Colonic mucosa (tissue), 4 donors: ENCODE measurements at regions not wholly inside any gene's neighbourhood (a gene's known extent, or its start where the extent isn't known, plus 50 kb on each side); places are given as distances from the start of the nearest gene placed in this dataset.

Experiments used
- DNase-seq: peaks from one replicate; pipeline ENCODE4 v3.0.0-alpha.2; 2020
- H3K27ac ChIP-seq: fragments of 200-600 bp; one replicate; pipeline ENCODE4 v1.8.0; 2021
- H3K27me3 ChIP-seq: fragments of 200-600 bp; one replicate; pipeline ENCODE4 v1.8.0; 2021
- H3K36me3 ChIP-seq: fragments of 200-600 bp; one replicate; pipeline ENCODE4 v1.8.0; 2021
- H3K4me1 ChIP-seq: fragments of 200-600 bp; one replicate; pipeline ENCODE4 v1.8.0; 2021; ENCODE audit warnings: mild to moderate bottlenecking
- H3K4me3 ChIP-seq: fragments of 200-600 bp; one replicate; pipeline ENCODE4 v1.8.0; 2021
- H3K9ac ChIP-seq, 2 donors: one replicate each; pipeline ENCODE4 v1.7.0; 2013; ENCODE audit warnings: control low read depth in 2 of 2, low read depth in 2 of 2, low read length in 2 of 2
- H3K9me3 ChIP-seq: fragments of 200-600 bp; one replicate; pipeline ENCODE4 v1.8.0; 2021
- CTCF ChIP-seq: fragments of 200-600 bp; IDR thresholded peaks from one replicate; pipeline ENCODE4 v1.8.0; 2022; ENCODE audit warnings: antibody characterized with exemption, mild to moderate bottlenecking
- intact Hi-C: fragments of 100-400 bp; cut with DNase I; formaldehyde crosslinking; loops from one replicate; pipeline ENCODE4 v1.14.1; 2022
- donor health status: healthy.
- donor health status: DM: no; HTN: no; CAD: no.
- donor health status: DM: no; HTN: no; CAD: no.

- no peaks in the 10 kb centered on the region for H3K27me3 ChIP-seq
- no peaks in the 10 kb centered on the region for H3K9me3 ChIP-seq
- no peak overlapping the region for H3K9ac ChIP-seq
- no peak for TF ChIP-seq CTCF
- no peaks in the 10 kb centered on the region for H3K36me3 ChIP-seq
- no peak for DNase-seq
- H3K4me3 ChIP-seq: no peak overlapping the region
- intact Hi-C loops: no loop called here
- no peaks in the 10 kb centered on the region for H3K4me1 ChIP-seq
- no peak overlapping the region for H3K27ac ChIP-seq
Measured at GRCh38 chr6:9481292-9482029, 933.4 kb downstream of the TFAP2A start.

DNA sequence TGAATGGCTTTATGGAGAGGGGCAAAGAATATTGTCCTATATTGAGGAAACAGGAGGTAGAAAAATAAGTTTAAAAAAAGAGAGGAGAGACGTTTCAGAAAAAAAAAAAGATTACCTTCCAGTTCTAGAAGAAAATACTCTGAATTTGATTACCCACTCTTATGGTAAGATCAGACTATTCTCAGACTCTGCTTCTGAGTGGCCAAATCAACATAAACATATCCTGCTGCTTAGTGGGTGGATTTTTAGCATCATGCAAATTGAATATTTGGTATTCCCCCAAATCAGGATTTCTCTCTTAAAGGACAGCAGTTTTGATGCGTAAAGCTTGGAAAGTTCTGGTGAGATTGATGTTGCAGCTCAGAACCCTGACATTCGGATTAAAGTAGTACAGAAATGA is 946.6 kb downstream of the TFAP2A start:
- no peak overlapping the region for H3K4me3 ChIP-seq
- intact Hi-C loops: no loop called here
- H3K9me3 ChIP-seq: no peaks in the 10 kb centered on the region
- H3K9ac ChIP-seq: no peak overlapping the region
- H3K36me3 ChIP-seq: no peaks in the 10 kb centered on the region
- H3K4me1 ChIP-seq: no peaks in the 10 kb centered on the region
- H3K27me3 ChIP-seq: no peaks in the 10 kb centered on the region
- no peak for TF ChIP-seq CTCF
- no peak overlapping the region for H3K27ac ChIP-seq
- DNase-seq: no peak

GRCh38 chr6:9467741-9468140 is 947.1 kb downstream of the TFAP2A start:
- Histone ChIP-seq H3K9me3 (no peaks in the 10 kb centered on the region), H3K4me1 (no peaks in the 10 kb centered on the region), H3K27me3 (no peaks in the 10 kb centered on the region), H3K4me3 (no peak overlapping the region), H3K27ac (no peak overlapping the region), H3K36me3 (no peaks in the 10 kb centered on the region), H3K9ac (no peak overlapping the region)
- intact Hi-C loops: no loop called here
- TF ChIP-seq CTCF: no peak
- no peak for DNase-seq

DNA sequence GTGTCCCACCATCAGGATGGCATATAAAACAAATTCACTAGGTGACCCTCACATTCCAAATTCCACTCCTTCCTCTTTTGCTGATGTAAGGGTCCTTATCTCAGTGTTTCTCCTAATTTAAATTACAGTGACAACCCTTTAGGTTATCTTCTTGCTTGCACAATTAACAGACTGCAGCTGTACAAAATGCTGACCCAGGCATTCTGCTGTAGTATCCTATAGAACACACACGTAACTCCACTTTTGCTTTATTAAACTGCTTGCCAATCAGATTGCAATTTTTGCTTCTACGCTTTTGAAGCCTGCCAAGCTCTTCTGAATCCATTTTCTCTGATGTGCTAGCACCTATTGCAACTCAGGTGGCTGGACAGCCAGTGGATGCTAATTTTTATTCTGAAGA is 950.3 kb downstream of the TFAP2A start:
- no peak for TF ChIP-seq CTCF
- Histone ChIP-seq H3K9ac (no peak overlapping the region), H3K36me3 (no peaks in the 10 kb centered on the region), H3K27me3 (no peaks in the 10 kb centered on the region), H3K9me3 (no peaks in the 10 kb centered on the region), H3K4me3 (no peak overlapping the region), H3K27ac (no peak overlapping the region), H3K4me1 (no peaks in the 10 kb centered on the region)
- intact Hi-C loops: no loop called here
- DNase-seq: no peak

DNA sequence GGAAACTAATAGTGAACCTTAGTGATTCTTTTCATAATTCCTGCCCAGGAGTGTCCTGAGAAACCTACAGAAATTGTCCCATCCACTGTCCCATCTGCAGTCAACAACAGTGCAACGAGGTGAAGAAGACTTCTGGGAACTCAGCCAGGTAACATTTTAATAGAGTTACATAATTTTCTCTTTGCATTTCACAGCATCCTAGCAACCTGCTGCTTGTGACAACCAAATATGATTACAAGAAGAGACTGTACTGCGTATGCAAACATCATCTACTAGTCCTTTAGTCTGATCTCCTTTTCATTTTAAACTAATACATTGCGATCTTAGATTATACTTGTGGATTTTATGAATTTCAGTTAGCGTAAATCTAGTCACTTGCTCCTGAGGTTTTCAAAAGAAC is 951.6 kb downstream of the TFAP2A start:
- H3K9me3 ChIP-seq: no peaks in the 10 kb centered on the region
- H3K9ac ChIP-seq: no peak overlapping the region
- no peak overlapping the region for H3K4me3 ChIP-seq
- no peak overlapping the region for H3K27ac ChIP-seq
- no peaks in the 10 kb centered on the region for H3K27me3 ChIP-seq
- TF ChIP-seq CTCF: no peak
- no peaks in the 10 kb centered on the region for H3K4me1 ChIP-seq
- H3K36me3 ChIP-seq: no peaks in the 10 kb centered on the region
- DNase-seq: no peak
- intact Hi-C loops: no loop called here
